HG03432 (cell line): ENCODE measurements at regions not wholly inside any gene's neighbourhood (a gene's known extent, or its start where the extent isn't known, plus 50 kb on each side); places are given as distances from the start of the nearest gene placed in this dataset.

Experiments used
- ATAC-seq: cut with Tn5 transposase; IDR thresholded peaks from one replicate; pipeline ENCODE4 v1.9.1; 2021; ENCODE audit warnings: mild to moderate bottlenecking, moderate library complexity; ENCODE audit not compliant: unreplicated experiment

- ATAC-seq: no peak
Observed at GRCh38 chr5:74430631-74431289, 209.8 kb downstream of the ENC1 start.

DNA sequence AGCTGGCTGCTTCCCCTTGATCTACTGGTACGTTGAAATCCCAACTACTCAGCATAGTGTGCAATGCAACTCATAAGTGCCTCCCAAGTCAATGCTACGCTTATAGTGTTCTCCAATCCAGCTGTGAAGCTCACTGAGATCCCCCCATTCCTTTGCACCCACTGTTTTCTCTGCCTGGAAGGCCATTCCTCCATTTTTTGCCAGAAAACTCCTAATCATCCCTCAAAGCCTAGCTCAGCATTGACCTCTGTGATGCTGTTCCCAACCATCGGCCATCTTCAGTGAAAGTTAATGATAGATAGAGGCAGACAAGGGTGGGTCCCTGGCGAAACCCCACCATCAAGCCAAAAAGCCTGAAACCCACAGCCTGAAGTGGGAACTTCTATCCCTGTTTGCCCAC is 211.0 kb downstream of the ENC1 start:
- ATAC-seq: no peak

GRCh38 chr5:74428876-74429275 is 211.7 kb downstream of the ENC1 start:
- no peak for ATAC-seq

DNA sequence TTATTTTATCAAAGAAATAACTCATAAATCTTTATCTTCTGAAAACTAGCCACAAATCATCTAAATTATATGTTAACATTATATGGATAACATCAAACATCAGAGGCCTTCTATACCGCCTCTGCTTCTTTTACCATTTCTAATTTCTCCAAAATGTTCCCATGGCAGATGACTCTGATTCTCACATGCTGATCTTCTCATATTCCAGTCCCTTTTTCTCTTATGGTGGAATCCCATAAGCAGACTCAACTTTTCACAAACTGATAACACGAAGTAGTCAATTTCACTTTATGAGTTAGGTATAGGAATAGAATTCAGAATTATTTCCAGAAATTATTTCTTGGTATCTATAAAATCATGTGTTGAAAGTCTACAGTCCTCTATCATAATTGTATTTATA is 212.3 kb downstream of the ENC1 start:
- ATAC-seq: no peak

DNA sequence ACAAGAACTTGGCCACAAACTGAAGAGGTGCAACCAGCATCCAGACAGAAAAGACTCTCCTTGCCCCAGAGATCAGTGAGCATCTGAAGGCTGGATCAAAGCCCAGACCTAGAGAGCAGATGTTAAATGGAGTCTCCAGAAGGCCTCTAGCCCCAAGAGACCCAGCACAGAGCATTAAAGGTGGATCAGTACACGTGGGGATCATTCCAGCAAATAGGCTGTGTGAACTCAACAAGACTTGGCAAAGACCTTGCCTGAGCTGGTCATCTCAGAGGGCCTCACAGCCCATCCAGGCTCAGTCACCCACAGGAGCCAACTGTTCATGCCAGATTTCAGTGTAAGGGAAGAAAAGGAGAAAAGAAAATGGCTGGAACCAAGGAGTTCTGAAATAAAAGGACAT is 214.0 kb downstream of the ENC1 start:
- ATAC-seq: no peak

- ATAC-seq: no peak
Observed at GRCh38 chr5:74424162-74424868, 216.2 kb downstream of the ENC1 start.

DNA sequence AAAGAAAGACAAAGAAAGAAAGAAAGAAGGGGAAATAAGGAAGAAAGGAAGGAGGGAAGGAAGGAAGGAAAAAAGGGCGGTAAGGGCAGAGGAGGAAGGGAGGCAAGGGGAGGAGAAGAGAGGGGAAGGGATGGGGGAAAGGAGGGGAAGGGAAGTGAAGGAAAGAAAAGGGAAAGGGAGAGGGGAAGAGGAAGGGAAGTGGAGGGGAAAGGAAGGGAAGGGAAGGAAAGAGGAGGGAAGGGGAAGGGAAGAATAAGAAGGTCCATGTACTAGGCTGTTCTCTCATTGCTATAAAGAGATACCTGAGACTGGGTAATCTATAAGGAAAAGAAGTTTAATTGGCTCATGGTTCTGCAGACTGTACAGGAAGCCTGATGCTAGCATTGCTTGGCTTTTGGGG is 217.1 kb downstream of the ENC1 start:
- no peak for ATAC-seq

- ATAC-seq: no peak
Observed at GRCh38 chr5:74422671-74423070, 217.9 kb downstream of the ENC1 start.

GRCh38 chr5:74422030-74422429 is 218.5 kb downstream of the ENC1 start:
- no peak for ATAC-seq

GRCh38 chr5:74421377-74421776 is 219.2 kb downstream of the ENC1 start:
- no peak for ATAC-seq

GRCh38 chr5:74420947-74421346 is 219.6 kb downstream of the ENC1 start:
- ATAC-seq: no peak

- ATAC-seq: no peak
Observed at GRCh38 chr5:74420220-74420619, 220.3 kb downstream of the ENC1 start.

- ATAC-seq: no peak
Observed at GRCh38 chr5:74419468-74419867, 221.1 kb downstream of the ENC1 start.

DNA sequence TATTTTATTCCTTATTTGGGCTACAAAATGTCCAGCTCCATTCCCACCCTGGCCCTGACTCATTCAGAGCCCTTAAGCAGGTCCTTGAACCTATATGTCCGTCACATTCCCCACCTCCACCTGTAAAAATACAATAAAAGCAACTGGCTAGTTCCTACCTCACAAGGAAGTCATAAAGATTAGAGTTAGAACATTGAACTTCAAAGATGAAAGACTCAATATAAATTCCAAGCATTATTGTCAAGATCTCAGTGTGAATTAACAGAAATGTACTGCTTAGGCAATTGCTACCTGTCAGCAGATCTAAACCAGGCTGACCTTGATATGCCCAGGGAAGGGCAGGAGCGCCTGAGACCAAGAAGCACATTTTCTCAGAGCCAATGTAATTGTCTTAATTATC is 221.8 kb downstream of the ENC1 start:
- no peak for ATAC-seq

DNA sequence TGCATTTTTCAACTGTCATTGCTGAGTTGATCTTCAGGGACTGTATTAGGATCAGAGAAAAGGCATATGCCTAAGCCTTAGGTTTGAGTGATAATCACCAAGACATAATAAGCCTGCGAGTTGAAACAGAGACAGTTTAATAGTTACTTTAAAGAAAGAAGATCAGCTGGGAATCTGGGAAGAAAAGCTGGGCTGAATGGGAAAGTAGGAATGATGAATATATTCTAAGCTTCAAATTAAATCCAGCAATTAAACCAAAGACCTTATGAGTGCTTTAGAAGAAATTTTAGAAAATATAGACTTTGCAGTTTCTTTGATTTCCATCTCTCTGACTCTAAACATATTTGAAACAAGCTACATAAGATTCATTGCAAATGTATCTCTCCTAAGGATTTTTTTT is 222.3 kb downstream of the ENC1 start:
- no peak for ATAC-seq

DNA sequence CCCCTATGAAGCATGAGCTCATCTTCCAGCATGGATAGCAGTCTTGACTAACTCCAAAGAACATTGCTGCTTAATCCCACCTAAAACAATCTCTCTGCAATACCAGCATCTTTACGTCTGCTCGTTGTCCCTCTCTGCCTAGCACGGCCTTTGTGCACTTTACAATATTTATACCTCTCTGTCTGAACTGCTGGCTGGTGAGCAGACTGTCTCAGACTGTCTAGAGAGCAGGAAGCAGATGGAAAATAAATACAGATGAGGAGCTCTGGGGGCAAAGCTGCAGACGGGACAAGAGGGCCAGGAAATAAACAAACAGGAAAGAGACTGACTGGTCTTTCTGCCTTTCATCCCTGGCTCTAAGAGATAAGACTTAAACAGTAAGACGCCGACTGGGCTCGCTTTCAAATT is 224.8 kb downstream of the ENC1 start:
- no peak for ATAC-seq

DNA sequence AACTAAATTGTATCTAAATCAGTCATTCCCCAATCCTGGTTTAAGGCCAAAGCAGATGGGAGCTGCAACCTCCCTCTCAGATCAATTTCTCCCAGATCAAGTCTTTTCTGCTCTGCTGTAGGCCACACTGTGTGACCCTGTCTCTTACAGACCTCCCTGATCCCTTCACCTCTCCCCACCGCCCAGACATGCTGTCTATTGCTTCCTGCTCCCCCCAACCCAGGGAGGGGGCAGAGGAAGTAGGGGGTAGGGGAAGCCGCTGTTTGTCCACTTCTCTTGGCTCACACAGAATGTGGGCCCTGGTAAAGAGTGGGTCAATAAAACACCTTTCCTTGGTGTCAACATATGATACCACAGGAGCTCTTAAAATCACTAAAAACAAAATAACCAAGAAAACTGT is 226.3 kb downstream of the ENC1 start:
- no peak for ATAC-seq

- no peak for ATAC-seq
Observed at GRCh38 chr5:74413403-74414048, 227.0 kb downstream of the ENC1 start.

GRCh38 chr5:74412066-74412465 is 228.5 kb downstream of the ENC1 start:
- no peak for ATAC-seq

DNA sequence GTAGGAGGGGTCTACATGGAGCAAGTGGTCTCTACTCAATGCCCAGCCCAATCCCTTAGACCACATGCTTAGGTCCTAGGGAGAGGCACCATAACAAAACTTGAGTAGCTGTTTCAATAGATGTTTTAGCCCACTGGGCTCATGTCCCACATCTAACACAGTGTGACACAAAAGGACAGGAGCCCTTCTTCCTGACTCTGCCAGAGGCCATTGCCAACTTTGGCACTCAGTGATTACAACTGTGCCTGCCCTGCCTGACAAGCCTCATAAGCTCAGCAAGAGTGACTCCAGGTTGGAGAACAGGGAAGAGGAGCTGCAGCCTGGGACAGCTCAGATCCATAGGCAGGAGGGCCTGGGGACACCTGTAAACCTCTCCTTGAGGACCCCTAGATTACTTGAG is 230.8 kb downstream of the ENC1 start:
- ATAC-seq: no peak

- ATAC-seq: no peak
Observed at GRCh38 chr5:74409166-74409706, 231.3 kb downstream of the ENC1 start.
